ENCODE measurements at regions not wholly inside any gene's neighbourhood (a gene's known extent, or its start where the extent isn't known, plus 50 kb on each side); places are given as distances from the start of the nearest gene placed in this dataset.
"Not testable (repeated sequence)": the region's sequence is repeated elsewhere in the genome, so short reads cannot be mapped to it uniquely, and the experiment has no call there.

DNA sequence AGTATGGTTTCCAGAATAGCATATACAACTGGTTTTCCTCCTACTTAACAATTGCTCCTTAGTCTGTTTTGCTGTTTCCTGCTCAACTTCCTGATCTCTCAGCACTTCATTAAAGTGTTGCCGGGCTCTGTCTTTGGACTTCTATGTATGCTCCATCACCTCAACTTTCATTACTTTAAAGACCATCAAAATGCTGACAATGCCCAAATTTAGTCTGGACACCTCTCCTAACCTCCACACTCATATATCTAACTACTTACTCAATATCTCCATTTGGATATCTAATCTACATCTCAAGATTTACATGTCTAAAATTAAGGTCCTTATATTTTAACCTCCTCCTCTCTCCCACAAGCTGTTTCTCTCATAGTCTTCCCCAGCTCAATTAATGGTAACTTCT, 54.4 kb upstream of the LGR5 start:
- H3K9me3 ChIP-seq (ENCODE audit: control insufficient read depth, insufficient read depth, low read length): no peaks in the 10 kb centered on the region
- no peaks in the 10 kb centered on the region for H3K36me3 ChIP-seq (ENCODE audit: control insufficient read depth, insufficient read depth, low read length)
- 100% methylated on average over 1 of the region's 1 CpG for WGBS (ENCODE audit: insufficient coverage)
- no peak overlapping the region for H3K4me3 ChIP-seq (ENCODE audit: low read depth, low read length)
- H3K27ac ChIP-seq (ENCODE audit: low read depth, low read length): no peak overlapping the region
- DNase-seq (ENCODE audit: low read depth in 4 of 6, low spot score in 6 of 6): no peak
- no peaks in the 10 kb centered on the region for H3K4me1 ChIP-seq (ENCODE audit: control insufficient read depth, insufficient read depth, low read length)
- H3K27me3 ChIP-seq (ENCODE audit: control insufficient read depth, insufficient read depth, low read length): no peaks in the 10 kb centered on the region

DNA sequence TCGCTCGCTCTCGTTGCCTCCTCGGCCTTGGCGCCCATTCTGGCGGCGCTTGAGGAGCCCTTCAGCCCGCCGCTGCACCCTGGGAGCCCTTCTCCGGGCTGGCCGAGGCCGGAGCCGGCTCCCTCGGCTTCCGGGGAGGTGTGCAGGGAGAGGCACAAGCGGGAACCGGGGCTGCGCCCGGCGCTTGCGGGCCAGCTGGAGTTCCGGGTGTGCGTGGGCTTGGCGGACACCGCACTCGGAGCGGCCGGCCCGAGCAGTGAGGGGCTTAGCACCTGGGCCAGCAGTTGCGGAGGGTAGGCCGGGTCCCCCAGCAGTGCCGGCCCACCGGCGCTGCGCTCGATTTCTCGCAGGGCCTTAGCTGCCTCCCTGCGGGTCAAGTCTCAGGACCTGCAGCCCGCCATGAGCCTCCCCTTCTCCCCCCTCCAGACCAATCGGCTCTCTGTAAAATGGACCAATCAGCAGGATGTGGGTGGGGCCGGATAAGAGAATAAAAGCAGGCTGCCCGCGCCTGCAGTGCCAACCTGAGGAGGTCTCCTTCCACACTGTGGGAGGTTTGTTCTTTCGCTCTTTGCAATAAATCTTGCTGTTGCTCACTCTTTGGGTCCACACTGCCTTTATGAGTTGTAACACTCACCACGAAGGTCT, 62.8 kb upstream of the LGR5 start:
- not testable (repeated sequence) for H3K4me3 ChIP-seq (ENCODE audit: low read depth, low read length)

DNA sequence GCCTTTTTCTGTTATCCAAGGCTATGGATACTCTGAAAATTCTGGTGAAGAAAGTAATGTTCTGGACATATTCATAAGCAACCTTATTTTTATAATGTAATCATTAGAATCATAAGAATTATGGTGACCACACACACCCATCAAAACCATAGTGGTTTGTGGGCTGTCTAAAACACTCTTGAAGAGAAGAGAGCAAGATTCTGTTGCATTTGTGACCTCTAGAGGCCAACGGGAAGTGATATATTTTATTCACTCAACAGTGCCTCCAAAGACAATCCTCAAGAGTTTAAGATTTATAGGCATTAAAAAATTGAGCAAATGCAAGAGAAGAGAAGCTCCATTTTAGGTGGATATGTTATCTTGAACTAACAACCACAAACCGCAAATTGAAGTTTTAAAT, 68.5 kb upstream of the LGR5 start:
- no peaks in the 10 kb centered on the region for H3K4me1 ChIP-seq (ENCODE audit: control insufficient read depth, insufficient read depth, low read length)
- WGBS (ENCODE audit: insufficient coverage): no CpG with 5 or more reads among the region's 2 CpGs
- H3K36me3 ChIP-seq (ENCODE audit: control insufficient read depth, insufficient read depth, low read length): no peaks in the 10 kb centered on the region
- H3K9me3 ChIP-seq (ENCODE audit: control insufficient read depth, insufficient read depth, low read length): no peaks in the 10 kb centered on the region
- DNase-seq (ENCODE audit: low read depth in 4 of 6, low spot score in 6 of 6): no peak
- H3K4me3 ChIP-seq (ENCODE audit: low read depth, low read length): no peak overlapping the region
- no peak overlapping the region for H3K27ac ChIP-seq (ENCODE audit: low read depth, low read length)
- no peaks in the 10 kb centered on the region for H3K27me3 ChIP-seq (ENCODE audit: control insufficient read depth, insufficient read depth, low read length)

More for the DNA sequence above, 62.8 kb upstream of the LGR5 start:
- DNase-seq (ENCODE audit: low read depth in 4 of 6, low spot score in 6 of 6); H3K27ac ChIP-seq (ENCODE audit: low read depth, low read length); H3K4me1 ChIP-seq (ENCODE audit: control insufficient read depth, insufficient read depth, low read length); H3K36me3 ChIP-seq (ENCODE audit: control insufficient read depth, insufficient read depth, low read length); H3K27me3 ChIP-seq (ENCODE audit: control insufficient read depth, insufficient read depth, low read length); H3K9me3 ChIP-seq (ENCODE audit: control insufficient read depth, insufficient read depth, low read length): not testable (repeated sequence)
- 96% methylated on average over 40 of the region's 45 CpGs for WGBS (ENCODE audit: insufficient coverage)

DNA sequence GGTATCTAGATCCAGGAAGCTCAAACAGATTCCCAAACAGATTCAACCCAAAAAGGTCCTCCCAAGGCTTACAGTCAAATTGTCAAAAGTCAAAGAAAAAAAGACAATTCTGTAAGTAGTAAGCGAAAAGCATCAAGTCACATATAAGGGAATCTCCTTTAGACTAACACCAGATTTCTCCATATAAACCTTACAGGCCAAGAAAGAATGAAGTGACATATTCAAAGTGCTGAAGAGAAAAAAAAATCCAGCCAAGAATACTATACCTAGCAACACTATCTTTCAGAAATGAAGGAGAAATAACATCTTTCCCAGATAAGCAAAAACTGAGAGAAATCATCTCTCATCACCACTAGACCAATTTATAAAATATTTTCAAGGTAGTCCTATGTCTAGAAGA, 79.6 kb upstream of the LGR5 start:
- H3K27me3 ChIP-seq (ENCODE audit: control insufficient read depth, insufficient read depth, low read length): no peaks in the 10 kb centered on the region
- no CpG with 5 or more reads among the region's 1 CpG for WGBS (ENCODE audit: insufficient coverage)
- H3K9me3 ChIP-seq (ENCODE audit: control insufficient read depth, insufficient read depth, low read length): peaks cover 1% of the 10 kb centered on the region
- H3K4me3 ChIP-seq (ENCODE audit: low read depth, low read length): no peak overlapping the region
- DNase-seq (ENCODE audit: low read depth in 4 of 6, low spot score in 6 of 6): no peak
- no peak overlapping the region for H3K27ac ChIP-seq (ENCODE audit: low read depth, low read length)
- no peaks in the 10 kb centered on the region for H3K36me3 ChIP-seq (ENCODE audit: control insufficient read depth, insufficient read depth, low read length)
- H3K4me1 ChIP-seq (ENCODE audit: control insufficient read depth, insufficient read depth, low read length): no peaks in the 10 kb centered on the region

DNA sequence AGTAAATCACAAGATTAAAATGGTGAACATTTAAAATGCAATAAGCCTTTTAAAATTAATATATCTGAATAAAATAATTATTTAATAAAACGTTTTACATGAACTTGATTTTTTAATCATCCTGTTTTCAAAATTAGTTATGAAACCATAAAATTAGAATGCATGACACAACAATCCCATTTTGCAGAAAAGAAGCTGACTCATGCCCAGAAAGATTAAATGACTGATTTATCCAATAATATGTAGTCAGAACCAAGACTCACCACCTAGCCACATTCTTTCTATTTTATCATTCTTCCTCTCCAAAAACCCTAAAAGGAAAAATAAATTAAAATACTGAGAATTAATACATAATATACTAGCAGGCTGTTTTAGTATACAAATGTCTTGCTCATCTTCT, 83.0 kb upstream of the LGR5 start:
- H3K27ac ChIP-seq (ENCODE audit: low read depth, low read length): no peak overlapping the region
- H3K4me1 ChIP-seq (ENCODE audit: control insufficient read depth, insufficient read depth, low read length): no peaks in the 10 kb centered on the region
- H3K9me3 ChIP-seq (ENCODE audit: control insufficient read depth, insufficient read depth, low read length): peaks cover 1% of the 10 kb centered on the region
- WGBS (ENCODE audit: insufficient coverage): no CpG with 5 or more reads among the region's 1 CpG
- no peak overlapping the region for H3K4me3 ChIP-seq (ENCODE audit: low read depth, low read length)
- H3K27me3 ChIP-seq (ENCODE audit: control insufficient read depth, insufficient read depth, low read length): no peaks in the 10 kb centered on the region
- no peak for DNase-seq (ENCODE audit: low read depth in 4 of 6, low spot score in 6 of 6)
- no peaks in the 10 kb centered on the region for H3K36me3 ChIP-seq (ENCODE audit: control insufficient read depth, insufficient read depth, low read length)

DNA sequence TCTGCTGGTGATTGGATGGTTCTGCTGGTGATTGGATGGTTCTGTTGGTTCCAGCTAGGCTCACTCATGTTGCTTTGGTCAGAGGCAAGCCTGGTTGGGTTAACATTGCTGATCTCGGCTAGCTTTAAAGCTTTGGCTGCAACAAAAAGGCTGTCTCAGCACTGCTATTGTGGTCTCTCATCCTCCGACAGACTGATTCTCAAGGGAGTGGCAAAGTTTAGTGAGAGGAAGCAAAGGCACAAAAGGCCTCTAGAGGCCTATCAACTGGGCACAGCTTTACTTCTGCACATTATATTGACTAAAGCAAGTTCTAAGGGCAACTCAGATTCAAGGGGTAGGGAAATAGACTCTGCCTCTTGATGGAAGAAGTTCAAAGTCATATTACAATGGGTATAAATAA, 84.7 kb upstream of the LGR5 start:
- Histone ChIP-seq H3K36me3 (ENCODE audit: control insufficient read depth, insufficient read depth, low read length) (no peaks in the 10 kb centered on the region), H3K9me3 (ENCODE audit: control insufficient read depth, insufficient read depth, low read length) (no peaks in the 10 kb centered on the region), H3K27ac (ENCODE audit: low read depth, low read length) (no peak overlapping the region), H3K4me1 (ENCODE audit: control insufficient read depth, insufficient read depth, low read length) (no peaks in the 10 kb centered on the region), H3K4me3 (ENCODE audit: low read depth, low read length) (no peak overlapping the region), H3K27me3 (ENCODE audit: control insufficient read depth, insufficient read depth, low read length) (no peaks in the 10 kb centered on the region)
- no peak for DNase-seq (ENCODE audit: low read depth in 4 of 6, low spot score in 6 of 6)
- WGBS (ENCODE audit: insufficient coverage): 43% methylated on average over 1 of the region's 2 CpGs

DNA sequence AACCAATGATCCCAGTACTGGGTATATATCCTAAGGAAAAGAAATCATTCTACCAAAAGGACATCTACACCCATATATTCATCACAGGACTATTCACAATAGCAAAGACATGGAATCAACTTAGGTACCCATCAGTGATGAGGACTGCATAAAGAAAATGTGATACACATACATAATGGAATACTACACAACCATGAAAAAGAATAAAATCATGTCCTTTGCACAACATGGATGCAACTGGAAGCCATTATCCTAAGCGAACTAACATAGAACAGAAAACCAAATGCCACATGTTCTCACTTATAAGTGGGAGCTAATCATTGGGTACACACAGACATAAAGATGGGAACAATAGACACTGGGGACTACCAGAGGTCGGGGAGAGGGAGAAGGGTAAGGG, 86.0 kb upstream of the LGR5 start:
- no peaks in the 10 kb centered on the region for H3K4me1 ChIP-seq (ENCODE audit: control insufficient read depth, insufficient read depth, low read length)
- no peak overlapping the region for H3K4me3 ChIP-seq (ENCODE audit: low read depth, low read length)
- no peaks in the 10 kb centered on the region for H3K36me3 ChIP-seq (ENCODE audit: control insufficient read depth, insufficient read depth, low read length)
- H3K27me3 ChIP-seq (ENCODE audit: control insufficient read depth, insufficient read depth, low read length): no peaks in the 10 kb centered on the region
- H3K9me3 ChIP-seq (ENCODE audit: control insufficient read depth, insufficient read depth, low read length): no peaks in the 10 kb centered on the region
- no peak overlapping the region for H3K27ac ChIP-seq (ENCODE audit: low read depth, low read length)
- WGBS (ENCODE audit: insufficient coverage): no CpG with 5 or more reads among the region's 2 CpGs
- no peak for DNase-seq (ENCODE audit: low read depth in 4 of 6, low spot score in 6 of 6)

DNA sequence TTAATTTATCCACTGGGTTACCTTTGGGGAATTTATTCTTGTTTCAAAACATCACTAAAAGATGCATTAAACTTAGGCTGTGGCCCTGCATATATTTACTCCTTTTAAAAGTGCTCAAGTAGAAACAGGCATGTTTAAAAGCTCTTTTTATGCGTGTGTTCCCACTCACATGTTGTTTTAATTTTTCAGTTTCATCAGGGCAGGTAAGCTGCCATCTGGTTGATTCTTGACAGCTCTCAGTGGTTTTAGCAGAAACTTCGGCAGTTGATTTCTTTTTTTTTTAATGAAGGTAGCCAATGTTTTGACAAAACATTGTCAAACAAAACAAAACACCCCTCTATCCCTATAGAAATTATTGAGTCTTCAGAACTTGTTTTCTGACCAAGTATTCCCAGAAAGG, 89.6 kb upstream of the LGR5 start:
- H3K36me3 ChIP-seq (ENCODE audit: control insufficient read depth, insufficient read depth, low read length): no peaks in the 10 kb centered on the region
- 100% methylated on average over 1 of the region's 2 CpGs for whole genome bisulfite sequencing (ENCODE audit: insufficient coverage)
- no peaks in the 10 kb centered on the region for H3K27me3 ChIP-seq (ENCODE audit: control insufficient read depth, insufficient read depth, low read length)
- no peak overlapping the region for H3K4me3 ChIP-seq (ENCODE audit: low read depth, low read length)
- no peaks in the 10 kb centered on the region for H3K9me3 ChIP-seq (ENCODE audit: control insufficient read depth, insufficient read depth, low read length)
- H3K4me1 ChIP-seq (ENCODE audit: control insufficient read depth, insufficient read depth, low read length): no peaks in the 10 kb centered on the region
- H3K27ac ChIP-seq (ENCODE audit: low read depth, low read length): no peak overlapping the region
- DNase-seq (ENCODE audit: low read depth in 4 of 6, low spot score in 6 of 6): no peak

DNA sequence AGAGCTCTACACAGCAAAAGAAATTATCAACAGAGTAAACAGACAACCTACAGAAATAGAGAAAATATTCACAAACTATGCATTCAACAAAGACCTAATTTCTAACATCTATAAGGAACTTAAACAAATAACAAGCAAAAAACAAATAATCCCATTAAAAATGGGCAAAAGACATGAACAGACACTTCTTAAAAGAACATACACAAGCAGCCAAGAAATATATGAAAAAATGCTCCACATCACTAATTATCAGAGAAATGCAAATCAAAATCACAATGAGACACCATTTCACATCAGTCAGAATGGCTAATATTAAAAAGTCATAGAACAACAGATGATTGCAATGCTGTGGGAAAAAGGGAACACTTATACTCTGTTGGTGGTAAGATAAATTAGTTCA, 100.7 kb upstream of the LGR5 start:
- Histone ChIP-seq H3K4me3 (ENCODE audit: low read depth, low read length) (no peak overlapping the region), H3K4me1 (ENCODE audit: control insufficient read depth, insufficient read depth, low read length) (no peaks in the 10 kb centered on the region), H3K27ac (ENCODE audit: low read depth, low read length) (no peak overlapping the region), H3K9me3 (ENCODE audit: control insufficient read depth, insufficient read depth, low read length) (peaks cover 4% of the 10 kb centered on the region), H3K27me3 (ENCODE audit: control insufficient read depth, insufficient read depth, low read length) (no peaks in the 10 kb centered on the region), H3K36me3 (ENCODE audit: control insufficient read depth, insufficient read depth, low read length) (no peaks in the 10 kb centered on the region)
- DNase-seq (ENCODE audit: low read depth in 4 of 6, low spot score in 6 of 6): no peak

DNA sequence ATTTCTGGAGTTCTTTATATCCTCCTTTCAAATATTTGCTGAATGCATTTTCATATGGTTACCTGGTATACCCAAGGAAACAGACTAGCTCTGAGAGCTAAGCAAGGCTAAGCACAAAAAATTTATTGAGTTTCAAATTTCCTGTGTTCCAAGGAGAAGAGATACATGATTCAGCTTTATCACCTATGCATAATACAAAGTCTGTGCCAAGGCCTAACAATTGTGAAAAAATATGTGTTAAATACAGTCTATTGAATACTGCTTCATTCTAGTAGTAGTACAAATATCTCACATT, 103.7 kb upstream of the LGR5 start:
- no peak overlapping the region for H3K27ac ChIP-seq (ENCODE audit: low read depth, low read length)
- no peaks in the 10 kb centered on the region for H3K4me1 ChIP-seq (ENCODE audit: control insufficient read depth, insufficient read depth, low read length)
- no peak overlapping the region for H3K4me3 ChIP-seq (ENCODE audit: low read depth, low read length)
- H3K36me3 ChIP-seq (ENCODE audit: control insufficient read depth, insufficient read depth, low read length): no peaks in the 10 kb centered on the region
- no peaks in the 10 kb centered on the region for H3K27me3 ChIP-seq (ENCODE audit: control insufficient read depth, insufficient read depth, low read length)
- DNase-seq (ENCODE audit: low read depth in 4 of 6, low spot score in 6 of 6): no peak
- H3K9me3 ChIP-seq (ENCODE audit: control insufficient read depth, insufficient read depth, low read length): peaks cover 2% of the 10 kb centered on the region

Measured in spinal cord (tissue), 9 donors.